ENCODE measurements at regions not wholly inside any gene's neighbourhood (a gene's known extent, or its start where the extent isn't known, plus 50 kb on each side); places are given as distances from the start of the nearest gene placed in this dataset.
"Not testable (repeated sequence)": the region's sequence is repeated elsewhere in the genome, so short reads cannot be mapped to it uniquely, and the experiment has no call there.

DNA sequence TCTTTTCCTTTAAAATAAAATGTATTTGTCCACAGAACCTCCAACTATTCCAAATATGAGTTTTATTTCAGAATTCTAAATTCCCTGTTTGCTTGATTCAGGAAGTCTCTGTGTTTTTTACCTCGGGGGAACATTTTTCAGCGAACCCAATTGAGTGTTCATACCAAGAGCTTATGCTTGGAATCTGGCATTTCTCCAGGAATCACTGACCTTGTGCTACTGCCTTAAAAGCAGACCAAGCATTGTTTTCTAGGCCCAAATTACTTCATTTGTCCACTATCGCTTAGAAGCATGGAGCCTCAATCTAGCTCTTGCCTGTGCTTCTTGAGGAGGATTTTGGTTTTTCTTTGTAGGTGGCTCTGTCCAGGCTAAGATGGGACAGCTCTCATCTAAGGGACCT lies 59.4 kb downstream of the EBLN1 start:
- DNase-seq (ENCODE audit: low spot score) = peak; percentile 9

DNA sequence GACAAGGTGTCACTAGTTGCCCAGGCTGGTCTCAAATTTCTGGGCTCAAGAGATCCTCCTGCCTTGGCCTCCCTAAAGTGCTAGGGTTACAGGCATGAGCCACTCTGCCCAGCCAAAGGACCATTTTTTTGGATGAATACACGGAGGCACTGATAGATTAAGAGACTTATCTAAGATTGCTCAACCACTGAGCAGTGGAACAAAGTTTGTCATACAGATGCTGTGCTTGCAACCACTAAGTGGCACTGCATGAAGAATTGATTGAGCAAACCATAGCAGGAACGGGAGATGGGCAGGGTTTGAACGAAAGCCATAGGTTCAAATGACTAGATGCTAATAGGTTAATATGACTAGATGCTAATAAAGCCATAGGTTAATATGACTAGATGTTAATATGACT lies 61.1 kb downstream of the EBLN1 start:
- peak; percentile 3 for DNase-seq (ENCODE audit: low spot score)

DNA sequence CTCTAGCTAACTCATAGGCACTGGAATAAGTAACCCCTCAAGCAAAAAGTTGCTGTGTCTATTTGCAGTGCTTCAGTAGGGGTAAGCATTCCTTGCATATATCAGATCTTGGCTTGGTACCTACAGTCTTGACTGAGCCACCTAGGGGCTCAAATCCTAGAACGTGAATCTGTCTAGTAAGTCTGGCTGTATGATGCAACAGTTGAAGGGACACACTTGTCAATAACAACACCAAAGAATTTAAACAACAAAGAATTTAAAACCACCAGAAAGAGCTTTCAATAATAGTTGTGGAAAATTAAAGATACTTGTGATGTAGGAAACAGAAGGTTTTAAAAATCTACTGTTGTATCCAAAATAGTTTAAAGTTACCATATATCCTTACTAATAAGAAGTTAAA lies 65.4 kb downstream of the EBLN1 start:
- DNase-seq (ENCODE audit: low spot score) = no peak

DNA sequence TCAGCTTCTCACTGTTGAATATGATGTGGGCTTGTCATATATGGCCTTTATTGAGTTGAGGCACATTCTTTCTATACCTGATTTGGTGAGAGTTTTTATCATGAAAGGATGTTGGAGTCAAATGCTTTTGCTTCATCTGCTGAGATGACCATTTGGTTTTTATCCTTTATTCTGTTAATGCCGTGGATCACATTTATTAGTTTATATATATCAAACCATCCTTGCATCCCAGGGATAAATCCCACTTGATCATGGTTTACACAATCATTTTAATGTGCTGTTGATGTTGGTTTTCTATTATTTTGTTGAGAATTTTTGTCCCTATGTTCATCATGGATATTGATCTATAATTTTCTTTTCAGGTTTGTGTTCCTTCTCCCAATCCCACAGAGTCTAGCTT lies 67.0 kb downstream of the EBLN1 start:
- no peak for DNase-seq (ENCODE audit: low spot score)

DNA sequence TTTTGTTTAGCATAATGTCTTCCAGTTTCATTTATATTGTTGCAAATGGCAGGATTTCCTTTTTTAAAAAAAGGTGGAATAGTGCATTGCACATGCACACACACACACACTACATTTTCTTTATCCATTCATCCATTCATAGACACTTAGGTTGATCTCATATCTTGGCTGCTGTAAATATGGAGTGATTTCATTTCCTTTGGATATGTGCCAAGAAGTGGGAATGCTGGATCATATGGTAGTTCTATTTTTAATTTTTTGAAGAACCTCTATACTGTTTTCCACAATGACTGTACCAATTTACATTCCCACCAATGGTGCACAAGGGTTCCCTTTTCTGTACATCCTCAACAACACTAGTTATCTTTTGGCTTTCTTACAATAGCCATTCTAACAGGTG lies 68.9 kb downstream of the EBLN1 start:
- DNase-seq (ENCODE audit: low spot score) = peak; percentile 6

DNA sequence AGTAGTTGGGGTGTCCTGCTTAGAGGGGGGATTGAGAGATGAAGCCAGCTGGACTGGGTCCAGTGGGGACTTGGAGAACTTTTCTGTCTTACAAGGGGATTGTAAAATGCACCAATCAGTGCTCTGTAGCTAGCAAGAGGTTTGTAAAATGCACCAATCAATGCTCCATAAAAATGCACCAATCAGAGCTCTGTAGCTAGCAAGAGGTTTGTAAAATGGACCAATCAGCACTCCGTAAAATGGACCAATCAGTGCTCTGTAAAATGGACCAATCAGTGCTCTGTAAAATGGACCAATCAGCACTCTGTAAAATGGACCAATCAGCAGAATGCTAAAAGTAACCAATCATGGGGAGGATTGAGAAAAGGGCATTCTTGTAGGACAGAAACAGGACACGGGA lies 71.9 kb downstream of the EBLN1 start:
- DNase-seq (ENCODE audit: low spot score) = not testable (repeated sequence)

DNA sequence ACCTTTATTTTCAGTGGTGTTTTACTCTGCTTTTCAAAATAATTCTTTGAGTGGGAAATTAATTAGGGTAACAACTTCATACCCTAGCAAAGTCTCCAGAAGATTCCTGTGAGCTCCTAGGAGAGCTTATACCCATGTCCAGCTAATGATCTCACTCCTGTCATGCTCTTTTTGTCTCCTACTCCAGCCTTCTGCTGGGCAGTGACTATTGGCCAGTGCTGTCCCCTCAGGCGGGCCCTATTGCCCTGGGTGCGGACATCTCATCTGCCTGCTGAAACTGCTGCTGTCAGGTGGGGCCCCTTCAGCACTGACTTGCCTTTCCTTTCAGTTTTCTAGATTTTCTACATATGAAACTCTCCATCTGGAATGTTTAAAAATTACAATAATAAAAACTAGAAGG lies 80.3 kb downstream of the EBLN1 start:
- no peak for DNase-seq (ENCODE audit: low spot score)

DNA sequence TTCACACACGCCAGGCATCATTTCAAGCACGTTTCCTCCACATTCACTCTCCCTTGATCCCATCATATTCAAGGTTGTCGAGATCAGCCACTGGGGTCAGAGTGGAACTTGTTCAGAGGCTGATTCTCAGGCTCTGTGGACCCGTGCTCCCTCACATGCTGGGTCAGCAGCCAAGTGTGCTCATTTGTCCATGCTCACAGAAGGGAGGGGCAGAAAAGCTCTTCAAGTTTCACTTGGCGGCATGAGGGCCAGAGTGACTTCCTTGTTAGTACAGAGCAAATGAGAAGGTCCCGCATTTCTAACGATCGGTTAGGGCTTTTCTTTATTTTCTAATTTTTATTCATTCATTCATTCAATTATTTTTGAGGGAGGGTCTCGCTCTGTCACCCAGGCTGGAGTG lies 82.2 kb downstream of the EBLN1 start:
- no peak for DNase-seq (ENCODE audit: low spot score)

DNA sequence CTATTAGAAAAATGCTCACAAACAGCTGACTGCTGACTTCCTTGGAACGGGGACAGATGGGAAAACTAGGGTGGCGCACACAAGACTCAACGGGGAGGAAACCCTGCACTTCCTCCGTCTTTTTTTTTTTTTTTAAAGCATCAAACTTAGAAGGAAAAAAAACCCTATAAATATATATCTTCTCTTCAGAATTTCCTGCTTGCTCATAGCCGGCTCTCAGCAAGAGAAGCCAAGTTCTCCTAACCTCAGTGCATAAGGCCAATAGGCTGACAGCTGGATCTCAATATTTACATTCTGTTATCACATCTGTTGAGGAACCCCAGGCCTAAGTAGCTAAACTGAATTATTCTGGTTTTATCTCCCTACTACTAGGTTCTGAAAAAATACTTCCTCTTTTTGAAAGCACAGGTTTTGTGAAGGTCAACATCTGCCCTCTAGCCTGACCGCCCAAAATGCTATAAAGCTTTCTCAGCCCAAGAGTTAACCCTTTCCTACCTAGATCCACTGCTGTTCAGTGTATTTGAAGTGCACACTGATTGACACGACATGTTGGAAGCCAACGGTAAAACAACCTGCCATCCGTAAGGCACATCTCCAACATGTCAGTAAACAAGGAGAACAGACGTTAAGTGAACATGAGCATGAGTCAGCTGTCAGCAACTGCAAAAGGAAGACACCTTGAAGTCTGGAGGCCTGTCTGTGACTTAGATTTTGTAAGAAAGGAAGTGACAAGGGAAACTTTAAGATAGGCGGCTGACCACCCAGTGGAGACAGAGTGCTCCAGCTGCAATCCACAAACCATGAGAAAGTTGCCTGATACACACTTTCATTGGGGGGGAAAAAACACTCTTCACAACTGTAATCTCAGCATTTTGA lies 83.8 kb downstream of the EBLN1 start:
- peak; percentile 71 for DNase-seq (ENCODE audit: low spot score)

DNA sequence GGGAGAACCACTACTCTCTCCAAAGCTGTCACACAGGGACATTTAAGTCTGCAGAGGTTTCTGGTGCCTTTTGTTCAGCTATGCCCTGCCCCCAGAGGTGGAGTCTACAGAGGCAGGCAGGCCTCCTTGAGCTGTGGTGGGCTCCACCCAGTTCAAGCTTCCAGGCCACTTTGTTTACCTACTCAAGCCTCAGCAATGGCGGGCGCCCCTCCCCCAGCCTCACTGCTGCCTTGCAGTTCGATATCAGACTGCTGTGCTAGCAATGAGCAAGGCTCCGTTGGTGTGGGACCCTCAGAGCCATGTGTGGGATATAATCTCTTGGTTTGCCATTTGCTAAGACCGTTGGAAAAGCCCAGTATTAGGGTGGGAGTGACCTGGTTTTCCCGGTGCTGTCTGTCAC lies 87.0 kb downstream of the EBLN1 start:
- DNase-seq (ENCODE audit: low spot score) = not testable (repeated sequence)

DNA sequence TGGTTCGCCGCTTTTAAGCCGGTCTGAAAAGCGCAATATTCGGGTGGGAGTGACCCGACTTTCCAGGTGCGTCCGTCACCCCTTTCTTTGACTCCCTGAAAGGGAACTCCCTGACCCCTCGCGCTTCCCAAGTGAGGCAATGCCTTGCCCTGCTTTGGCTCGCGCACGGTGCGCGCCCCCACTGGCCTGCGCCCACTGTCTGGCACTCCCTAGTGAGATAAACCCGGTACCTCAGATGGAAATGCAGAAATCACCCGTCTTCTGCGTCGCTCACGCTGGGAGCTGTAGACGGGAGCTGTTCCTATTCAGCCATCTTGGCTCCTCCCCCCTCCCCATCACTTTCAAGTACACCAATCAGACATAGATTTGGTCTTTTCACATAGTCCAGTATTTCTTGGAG lies 88.2 kb downstream of the EBLN1 start:
- not testable (repeated sequence) for DNase-seq (ENCODE audit: low spot score)

DNA sequence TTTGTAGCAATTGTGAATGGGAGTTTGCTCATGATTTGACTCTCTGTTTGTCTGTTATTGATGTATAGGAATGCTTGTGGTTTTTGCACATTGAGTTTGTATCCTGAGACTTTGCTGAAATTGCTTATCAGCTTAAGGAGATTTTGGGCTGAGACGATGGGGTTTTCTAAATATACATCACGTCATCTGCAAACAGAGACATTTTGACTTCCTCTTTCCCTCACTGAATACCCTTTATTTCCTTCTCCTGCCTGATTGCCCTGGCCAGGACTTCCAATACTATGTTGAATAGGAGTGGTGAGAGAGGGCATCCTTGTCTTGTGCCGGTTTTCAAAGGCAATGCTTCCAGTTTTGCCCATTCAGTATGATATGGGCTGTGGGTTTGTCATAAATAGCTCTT lies 96.6 kb downstream of the EBLN1 start:
- DNase-seq (ENCODE audit: low spot score) = not testable (repeated sequence)

DNA sequence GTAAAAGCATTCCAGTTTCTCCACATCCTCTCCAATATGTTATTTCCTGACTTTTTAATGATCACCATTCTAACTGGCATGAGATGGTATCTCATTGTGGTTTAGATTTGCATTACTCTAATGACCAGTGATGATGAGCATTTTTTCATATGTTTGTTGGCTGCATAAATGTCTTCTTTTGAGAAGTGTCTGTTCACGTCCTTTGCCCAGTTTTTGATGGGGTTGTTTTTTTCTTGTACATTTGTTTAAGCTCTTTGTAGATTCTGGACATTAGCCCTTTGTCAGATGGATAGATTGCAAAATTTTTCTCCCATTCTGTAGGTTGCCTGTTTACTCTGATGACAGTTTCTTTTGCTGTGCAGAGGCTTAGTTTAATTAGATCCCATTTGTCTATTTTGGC lies 97.7 kb downstream of the EBLN1 start:
- not testable (repeated sequence) for DNase-seq (ENCODE audit: low spot score)

DNA sequence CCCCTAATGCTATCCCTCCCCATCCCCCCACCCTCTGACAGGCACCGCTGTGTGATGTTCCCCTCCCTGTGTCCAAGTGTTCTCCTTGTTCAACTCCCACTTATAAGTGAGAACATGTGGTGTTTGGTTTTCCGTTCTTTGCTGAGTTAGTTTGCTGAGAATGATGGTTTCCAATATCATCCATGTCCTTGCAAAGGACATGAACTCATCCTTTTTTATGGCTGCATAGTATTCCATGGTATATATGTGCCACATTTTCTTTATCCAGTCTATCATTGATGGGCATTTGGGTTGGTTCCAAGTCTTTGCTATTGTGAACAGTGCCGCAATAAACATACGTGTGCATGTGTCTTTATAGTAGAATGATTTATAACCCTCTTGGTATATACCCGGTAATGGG lies 98.2 kb downstream of the EBLN1 start:
- not testable (repeated sequence) for DNase-seq (ENCODE audit: low spot score)

DNA sequence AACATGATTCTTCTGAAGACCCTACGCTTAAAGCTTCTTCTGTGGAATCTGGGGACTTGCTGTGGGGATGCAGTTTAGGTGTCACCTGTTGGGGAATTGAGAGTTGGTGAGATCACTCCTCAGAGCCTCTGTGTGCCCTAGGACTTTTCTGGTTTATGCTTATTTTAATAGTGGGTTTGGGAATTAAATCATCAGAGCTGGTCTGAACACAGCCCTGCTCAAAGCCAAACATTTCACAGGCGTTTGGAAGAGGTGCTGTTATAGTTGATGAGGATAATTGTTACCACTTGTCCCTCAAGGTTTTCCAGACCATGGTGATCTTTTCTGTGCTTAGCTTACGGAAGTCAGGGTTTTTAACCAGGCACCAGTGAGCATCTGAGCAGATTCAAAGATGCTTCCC lies 106.1 kb downstream of the EBLN1 start:
- no peak for DNase-seq (ENCODE audit: low spot score)

DNA sequence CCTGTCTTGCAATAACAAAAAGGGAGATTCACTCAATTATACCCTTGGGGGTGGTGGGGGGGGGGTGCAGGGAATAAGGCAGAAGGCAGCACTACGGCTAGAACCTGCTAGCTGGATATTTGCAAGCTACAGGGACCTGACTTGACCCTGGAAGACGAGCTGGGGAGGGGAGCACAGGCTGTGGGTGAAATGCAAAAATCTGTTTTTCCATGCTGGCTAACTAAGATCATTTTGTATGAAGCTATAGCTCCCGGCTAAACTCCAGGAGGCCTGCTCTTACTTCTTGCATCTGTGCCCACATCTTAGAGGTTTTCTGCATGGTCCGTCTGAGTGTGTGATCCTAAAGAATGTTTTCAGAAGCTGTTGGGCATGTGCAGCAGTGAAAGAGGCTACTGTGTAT lies 106.6 kb downstream of the EBLN1 start:
- no peak for DNase-seq (ENCODE audit: low spot score)

DNA sequence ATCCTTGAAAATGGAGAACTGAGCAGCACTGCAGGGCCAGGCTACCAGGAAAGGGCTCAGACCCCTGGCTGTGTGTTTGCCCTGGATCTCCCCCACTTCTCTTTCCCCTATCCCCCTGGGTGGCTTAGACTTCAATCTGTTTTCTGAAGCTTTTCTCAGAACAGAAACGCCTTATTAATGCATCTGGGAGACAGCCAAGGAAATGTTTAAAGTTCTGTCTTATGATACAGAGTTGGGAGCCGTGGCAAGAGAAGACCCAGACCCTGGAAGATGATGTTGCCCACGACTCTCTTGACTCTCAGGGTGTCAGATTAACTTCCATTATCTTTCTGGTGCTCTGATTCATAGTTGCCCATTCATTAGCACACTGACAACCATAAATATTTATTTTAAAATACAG lies 107.1 kb downstream of the EBLN1 start:
- DNase-seq (ENCODE audit: low spot score) = peak; percentile 14

DNA sequence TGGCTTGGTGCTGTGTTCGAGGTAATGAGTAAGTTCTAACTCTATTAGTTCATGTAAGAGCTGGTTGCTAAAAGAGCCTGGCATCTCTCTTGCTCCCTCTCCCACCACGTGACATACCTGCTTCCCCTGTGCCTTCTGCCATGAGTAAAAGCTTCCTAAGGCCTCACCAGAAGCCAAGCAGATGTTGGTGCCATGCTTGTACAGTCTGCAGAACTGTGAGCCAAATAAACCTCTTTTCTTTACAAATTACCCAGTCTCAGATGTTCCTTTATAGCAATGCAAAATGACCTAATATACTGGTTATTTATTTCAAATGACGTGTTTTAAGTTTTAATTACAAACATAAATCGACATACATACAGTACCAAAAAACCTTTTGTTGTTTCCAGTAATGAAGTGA lies 101.7 kb upstream of the DNAJC1 start:
- DNase-seq (ENCODE audit: low spot score) = no peak

DNA sequence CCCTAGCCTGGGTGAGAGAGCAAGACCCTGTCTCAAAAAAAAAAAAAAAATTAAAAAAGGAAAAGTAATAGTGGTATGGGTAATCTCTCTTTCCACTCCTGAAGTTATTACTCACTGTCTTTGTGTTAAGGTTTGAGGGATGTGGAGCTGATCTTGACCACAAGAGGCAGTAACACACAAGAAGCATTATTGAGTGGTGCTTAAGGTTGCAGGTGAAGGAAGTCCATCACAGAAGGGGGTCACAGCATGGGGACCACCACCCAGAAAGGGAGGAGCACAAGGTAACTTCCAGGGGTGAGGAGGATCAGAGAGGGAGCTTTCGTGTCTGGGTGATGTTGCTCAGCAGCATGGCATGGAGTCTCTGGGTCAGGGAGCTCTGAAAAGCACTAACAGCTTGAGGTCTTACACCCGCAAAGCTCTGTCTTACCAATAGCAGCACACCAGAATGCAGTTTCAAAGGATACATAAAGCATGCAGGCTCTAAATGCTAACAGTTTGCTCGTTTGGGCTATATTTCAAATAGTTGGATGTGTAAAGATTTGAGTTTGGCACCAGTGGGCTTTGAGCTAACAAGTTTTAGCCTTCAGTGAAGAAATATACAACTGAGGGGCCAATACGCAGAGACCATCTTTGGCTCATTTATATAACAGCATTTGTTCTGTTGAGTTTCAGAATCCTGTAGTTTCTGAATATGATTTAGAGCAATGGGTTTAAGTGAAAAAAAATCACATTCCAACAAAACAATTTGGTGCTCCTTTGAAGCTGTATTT lies 100.4 kb upstream of the DNAJC1 start:
- no peak for DNase-seq (ENCODE audit: low spot score)

DNA sequence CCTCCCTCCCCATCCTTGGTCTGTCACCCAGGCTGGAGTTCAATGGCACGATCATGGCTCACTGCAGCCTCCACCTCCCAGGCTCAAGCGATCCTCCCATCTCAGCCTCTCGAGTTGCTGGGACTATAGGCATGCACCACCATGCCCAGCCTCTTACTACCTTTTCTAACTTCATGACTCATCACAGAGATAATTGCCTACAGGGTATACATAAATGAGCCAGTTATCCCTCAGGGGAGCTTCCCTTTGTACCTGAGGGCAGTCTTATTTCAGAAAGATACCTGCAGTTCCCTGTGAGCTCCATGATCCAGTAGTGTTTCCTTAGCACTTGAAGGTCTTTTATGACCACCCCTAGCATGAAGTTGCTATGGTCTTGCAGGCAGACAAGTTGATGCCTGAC lies 94.2 kb upstream of the DNAJC1 start:
- no peak for DNase-seq (ENCODE audit: low spot score)

DNA sequence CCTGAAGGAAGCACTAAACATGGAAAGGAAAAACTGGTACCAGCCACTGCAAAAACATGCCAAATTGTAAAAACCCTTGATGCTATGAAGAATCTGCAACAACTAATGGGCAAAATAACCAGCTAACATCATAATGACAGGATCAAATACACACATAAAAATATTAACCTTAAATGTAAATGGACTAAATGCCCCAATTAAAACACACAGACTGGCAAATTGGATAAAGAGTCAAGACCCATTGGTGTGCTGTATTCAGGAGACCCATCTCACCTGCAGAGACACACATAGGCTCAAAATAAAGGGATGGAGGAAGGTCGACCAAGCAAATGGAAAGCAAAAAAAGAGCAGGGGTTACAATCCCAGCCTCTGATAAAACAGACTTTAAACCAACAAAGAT lies 87.7 kb upstream of the DNAJC1 start:
- not testable (repeated sequence) for DNase-seq (ENCODE audit: low spot score)

DNA sequence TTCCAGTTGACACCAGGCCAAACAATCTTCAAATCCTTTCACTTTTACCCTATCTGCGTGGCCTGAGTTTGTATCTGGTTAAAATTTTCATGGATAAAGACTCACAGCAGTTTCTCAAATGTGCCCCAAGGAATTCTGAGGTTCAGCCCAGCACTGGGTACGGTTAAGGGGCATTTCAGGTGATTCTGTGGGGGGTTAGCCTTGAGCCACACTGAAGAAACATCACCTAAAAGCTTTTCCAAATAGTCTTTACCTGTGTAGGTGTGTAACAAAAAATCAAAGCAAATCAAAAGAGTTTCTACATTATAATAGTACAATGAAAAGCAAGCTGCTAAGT lies 83.8 kb upstream of the DNAJC1 start:
- DNase-seq (ENCODE audit: low spot score) = no peak

DNA sequence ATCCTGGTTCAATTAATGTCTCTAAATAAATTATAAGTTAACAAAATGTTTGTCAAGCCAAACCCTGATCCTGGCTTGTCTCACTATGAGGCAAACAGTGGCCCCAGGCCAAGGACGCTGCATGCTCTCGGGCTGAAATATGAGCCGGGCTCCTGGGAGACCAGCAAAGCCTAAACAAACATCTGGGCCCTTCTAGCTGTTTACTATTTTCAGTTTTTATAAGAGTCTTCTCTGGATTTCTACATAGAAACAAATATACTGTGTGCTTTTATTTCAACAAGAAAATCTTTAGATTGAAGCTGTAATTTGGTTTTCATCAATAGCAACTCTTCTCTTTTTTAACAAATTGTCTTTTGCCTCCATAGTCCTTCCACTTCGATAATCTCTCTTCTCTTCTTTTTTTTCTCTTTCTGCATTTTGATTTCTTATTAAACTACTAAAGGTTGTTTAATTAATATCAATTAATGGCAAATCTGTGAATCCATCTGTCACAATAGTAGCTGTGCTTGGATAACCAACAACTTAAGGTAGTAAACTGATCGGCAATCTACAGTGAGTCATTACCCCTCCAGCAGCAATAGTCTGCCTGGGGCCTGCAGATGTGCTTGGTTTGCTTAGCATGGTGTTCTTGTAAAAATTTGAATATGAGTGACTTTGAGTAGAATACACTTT lies 83.3 kb upstream of the DNAJC1 start:
- DNase-seq (ENCODE audit: low spot score) = peak; percentile 81
